Ovary (tissue), 3 donors: ENCODE measurements at regions not wholly inside any gene's neighbourhood (a gene's known extent, or its start where the extent isn't known, plus 50 kb on each side); places are given as distances from the start of the nearest gene placed in this dataset.

ENCODE experiments used
- EP300 ChIP-seq: sonication (generic); formaldehyde crosslinking; IDR thresholded peaks from one replicate; pipeline ENCODE4 v1.6.1; 2017; ENCODE audit warnings: antibody characterized with exemption
- POLR2A ChIP-seq: fragments of 450-650 bp; IDR thresholded peaks from one replicate; pipeline ENCODE4 v1.6.1; 2017; ENCODE audit warnings: antibody characterized with exemption, mild to moderate bottlenecking, moderate library complexity
- TF ChIP-seq, protein P1 (sequence below), 3 donors: fragments of 450-650 bp in 2 of 3; fragments of 200-600 bp in 1 of 3; IDR thresholded peaks; one replicate each; pipeline versions ENCODE4 v1.5.1 to v1.8.0; 2016 to 2022; ENCODE audit warnings: antibody characterized with exemption in 3 of 3, mild to moderate bottlenecking in 1 of 3
- donor health status: DM: no; HTN: no; CAD: no.

DNA sequence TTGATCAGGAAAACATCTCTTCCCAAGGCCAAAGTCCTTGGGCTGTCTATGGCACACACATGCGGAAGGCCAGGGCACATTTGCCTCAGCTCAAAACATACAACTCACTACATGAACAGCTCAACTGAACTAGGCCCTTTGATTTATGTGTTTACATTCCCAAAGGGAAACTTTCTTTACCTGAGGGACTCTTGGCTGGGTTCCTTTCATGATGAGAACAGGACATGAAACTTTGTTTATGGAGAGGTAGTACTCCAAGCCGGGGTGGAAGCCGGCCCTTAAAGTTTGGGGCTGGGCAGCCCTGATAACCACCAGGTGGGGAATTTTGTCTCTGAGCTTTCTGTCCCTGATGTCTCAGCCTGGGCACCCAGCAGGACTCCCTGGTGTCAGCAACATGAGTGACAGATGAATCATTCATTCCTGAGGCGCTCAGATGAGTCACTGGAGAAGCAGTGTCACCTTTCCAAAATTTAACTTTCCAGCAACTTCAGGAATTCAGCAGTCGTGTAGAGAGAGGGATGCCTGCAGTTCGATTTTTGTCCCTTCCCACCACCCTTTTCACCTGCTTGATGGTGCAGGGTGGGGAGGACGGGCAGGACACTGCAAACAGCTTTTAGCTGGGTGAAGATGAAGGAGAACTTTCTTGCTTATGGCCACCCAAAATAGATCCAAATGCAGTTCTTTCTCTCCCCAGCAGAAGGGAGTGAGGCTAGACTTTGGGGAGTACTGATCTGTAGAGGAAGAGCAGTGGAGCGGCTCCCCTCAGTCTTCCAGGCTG, 331.6 kb downstream of the DYSF start:
- TF ChIP-seq, protein P1, sequence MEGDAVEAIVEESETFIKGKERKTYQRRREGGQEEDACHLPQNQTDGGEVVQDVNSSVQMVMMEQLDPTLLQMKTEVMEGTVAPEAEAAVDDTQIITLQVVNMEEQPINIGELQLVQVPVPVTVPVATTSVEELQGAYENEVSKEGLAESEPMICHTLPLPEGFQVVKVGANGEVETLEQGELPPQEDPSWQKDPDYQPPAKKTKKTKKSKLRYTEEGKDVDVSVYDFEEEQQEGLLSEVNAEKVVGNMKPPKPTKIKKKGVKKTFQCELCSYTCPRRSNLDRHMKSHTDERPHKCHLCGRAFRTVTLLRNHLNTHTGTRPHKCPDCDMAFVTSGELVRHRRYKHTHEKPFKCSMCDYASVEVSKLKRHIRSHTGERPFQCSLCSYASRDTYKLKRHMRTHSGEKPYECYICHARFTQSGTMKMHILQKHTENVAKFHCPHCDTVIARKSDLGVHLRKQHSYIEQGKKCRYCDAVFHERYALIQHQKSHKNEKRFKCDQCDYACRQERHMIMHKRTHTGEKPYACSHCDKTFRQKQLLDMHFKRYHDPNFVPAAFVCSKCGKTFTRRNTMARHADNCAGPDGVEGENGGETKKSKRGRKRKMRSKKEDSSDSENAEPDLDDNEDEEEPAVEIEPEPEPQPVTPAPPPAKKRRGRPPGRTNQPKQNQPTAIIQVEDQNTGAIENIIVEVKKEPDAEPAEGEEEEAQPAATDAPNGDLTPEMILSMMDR (IDR thresholded peaks at IDR 0.05), result no peak
- TF ChIP-seq POLR2A (no peak), EP300 (no peak)
